GM18511 (cell line): ENCODE measurements at regions not wholly inside any gene's neighbourhood (a gene's known extent, or its start where the extent isn't known, plus 50 kb on each side); places are given as distances from the start of the nearest gene placed in this dataset.

ENCODE experiments used
- ATAC-seq: cut with Tn5 transposase; IDR thresholded peaks from one replicate; pipeline ENCODE4 v1.9.1; 2021; ENCODE audit warnings: mild to moderate bottlenecking, moderate library complexity; ENCODE audit not compliant: unreplicated experiment

DNA sequence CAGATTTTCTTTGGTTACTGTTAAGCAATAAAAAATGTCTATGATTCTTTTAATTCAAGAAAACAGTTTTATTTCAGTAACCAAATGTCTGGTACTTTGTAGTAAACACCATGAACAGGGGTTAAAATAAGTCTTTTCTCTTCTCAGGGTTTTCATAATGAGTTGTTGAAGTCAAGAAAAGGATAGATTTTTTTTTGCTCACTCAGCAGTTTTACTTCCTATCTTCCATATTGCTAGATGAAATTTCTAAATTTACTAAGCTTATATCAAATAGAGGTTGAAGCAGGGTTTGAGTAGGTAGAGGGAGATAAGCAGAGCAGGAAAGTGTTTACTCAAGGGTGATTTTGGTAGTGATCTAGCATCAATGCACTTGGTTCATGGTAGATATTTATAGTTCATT lies 1031.3 kb downstream of the C4orf33 start:
- no peak for ATAC-seq

GRCh38 chr4:130131536-130131935 lies 1035.6 kb downstream of the C4orf33 start:
- ATAC-seq, result no peak

DNA sequence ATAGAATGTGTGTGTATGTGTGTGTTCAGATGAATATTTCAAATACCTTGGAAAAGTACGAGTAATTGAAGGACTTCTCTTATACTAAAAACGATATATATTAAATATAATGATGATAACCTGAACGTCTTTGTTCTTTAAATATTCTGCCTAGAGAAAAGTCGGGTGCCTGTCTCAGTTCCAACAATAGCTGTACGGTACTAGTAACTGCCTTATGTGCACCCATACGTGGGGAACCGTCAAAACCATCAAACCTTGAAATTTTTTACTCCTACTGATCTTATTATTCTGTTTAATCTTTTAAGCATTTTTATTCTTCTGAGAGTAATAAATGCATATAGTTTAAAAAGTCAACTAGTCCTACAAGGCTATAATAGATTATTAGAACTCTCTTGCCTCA lies 1045.7 kb downstream of the C4orf33 start:
- no peak for ATAC-seq

DNA sequence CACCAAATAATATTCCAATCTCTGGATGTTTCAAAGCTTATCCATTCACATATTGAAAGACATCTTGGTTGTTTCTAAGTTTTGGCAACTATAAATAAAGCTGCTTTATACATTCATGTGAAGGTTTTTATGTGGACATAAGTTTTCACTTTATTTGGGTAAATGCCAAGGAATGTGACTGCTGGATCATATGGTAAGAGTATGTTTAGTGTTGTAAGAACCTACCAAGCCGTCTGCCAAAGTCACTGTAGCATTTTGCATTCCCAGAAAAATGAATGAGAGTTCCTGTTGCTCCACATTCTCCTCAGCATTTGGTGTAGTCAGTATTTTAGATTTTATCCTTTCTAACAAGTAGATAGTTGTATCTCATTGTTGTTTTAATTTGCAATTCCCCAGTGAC lies 1047.7 kb downstream of the C4orf33 start:
- ATAC-seq, result no peak

DNA sequence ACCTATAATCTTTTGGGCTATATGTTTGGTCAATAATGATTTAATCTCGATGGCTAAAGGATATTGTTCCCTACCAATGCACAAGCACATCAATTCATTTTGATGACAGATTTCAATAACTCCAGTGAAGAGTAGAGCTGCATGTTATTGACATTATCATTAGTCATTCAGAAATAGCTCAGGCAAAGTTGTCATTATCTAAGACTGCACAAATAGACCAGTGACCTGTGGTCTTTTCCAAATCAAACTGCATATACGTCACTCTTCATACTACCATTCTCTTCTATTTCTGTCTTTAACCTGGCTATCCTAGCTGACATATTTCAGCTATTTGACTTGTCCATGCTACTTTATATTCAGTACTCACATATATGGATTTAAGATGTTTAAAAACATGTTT lies 1050.8 kb downstream of the C4orf33 start:
- ATAC-seq, result no peak

DNA sequence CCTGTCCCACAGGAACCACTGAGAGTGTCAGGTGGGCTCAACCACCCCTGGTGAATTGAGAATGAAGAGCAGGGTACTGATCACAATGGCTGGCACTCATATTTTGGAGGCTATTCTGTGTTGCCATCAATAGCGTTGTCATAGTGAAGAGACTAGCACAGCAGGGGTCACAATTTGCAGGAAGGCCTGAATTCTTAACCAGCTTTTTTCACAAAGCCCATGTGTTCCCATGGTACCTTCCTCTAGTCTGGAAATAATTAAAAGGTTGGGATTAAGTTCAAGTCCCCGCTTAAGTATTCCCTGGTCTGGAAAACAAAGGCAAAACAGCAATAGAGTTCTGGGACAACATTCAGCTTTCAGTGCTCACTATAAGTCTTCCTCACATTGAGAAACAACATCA lies 1051.7 kb downstream of the C4orf33 start:
- no peak for ATAC-seq

GRCh38 chr4:130154901-130155300 lies 1058.9 kb downstream of the C4orf33 start:
- ATAC-seq, result no peak

- no peak for ATAC-seq
Observed at GRCh38 chr4:130163701-130164100, 1067.7 kb downstream of the C4orf33 start.

DNA sequence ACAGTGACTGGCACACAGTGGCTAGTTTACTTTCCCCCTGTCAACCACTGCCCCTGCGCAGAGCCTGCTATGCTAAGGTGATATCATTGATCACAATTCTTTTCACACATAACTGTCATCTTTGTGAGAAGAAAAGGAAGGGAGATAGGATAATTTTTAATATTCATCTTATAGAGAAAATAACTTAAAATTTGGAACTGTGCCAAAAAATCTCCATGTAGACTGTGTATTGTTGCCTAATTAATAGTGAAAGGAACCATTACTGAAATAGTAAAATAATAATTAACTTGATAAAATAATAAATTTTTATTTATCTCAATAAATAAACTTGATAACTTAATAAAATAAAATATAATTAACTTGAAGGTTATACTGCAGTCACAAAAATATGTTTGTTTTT lies 1069.4 kb downstream of the C4orf33 start:
- no peak for ATAC-seq

DNA sequence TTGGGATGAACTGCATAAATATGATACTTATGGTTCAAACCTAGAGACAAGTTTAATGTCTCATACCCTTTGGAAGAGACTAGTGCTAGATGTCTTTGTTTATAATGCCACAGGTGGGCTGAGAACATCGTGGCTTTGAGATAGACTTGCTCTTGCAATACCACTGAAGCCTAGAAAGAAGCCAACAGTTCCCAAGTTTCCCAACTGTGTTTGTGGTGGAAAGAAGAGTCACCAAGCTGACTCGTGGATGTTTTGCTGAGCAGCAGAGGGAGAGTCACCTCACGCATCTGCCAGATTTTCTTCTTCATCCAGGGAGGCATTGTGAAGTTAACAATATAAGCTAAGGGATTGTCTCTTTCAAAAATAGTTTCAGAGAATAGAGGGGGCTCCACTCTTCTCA lies 1076.2 kb downstream of the C4orf33 start:
- ATAC-seq, result no peak

GRCh38 chr4:130178106-130178505 lies 1082.2 kb downstream of the C4orf33 start:
- no peak for ATAC-seq

- no peak for ATAC-seq
Observed at GRCh38 chr4:130183096-130183495, 1087.1 kb downstream of the C4orf33 start.

DNA sequence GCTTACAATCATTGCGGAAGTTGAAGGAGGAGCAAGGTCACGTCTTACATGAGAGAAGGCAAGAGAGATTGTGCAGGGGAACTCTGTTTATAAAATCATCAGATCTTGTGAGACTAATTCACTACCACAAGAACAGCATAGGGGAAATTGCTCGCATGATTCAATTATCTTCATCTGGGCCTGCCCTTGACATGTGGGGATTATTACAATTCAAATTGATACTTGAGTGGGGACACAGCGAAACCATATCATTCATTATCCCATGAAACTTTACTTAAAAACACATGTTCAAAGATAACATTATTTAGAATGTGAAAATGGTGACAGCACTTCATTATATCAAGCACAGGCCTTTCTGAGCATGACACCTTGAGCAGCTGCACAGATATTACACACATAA lies 1087.8 kb downstream of the C4orf33 start:
- no peak for ATAC-seq

DNA sequence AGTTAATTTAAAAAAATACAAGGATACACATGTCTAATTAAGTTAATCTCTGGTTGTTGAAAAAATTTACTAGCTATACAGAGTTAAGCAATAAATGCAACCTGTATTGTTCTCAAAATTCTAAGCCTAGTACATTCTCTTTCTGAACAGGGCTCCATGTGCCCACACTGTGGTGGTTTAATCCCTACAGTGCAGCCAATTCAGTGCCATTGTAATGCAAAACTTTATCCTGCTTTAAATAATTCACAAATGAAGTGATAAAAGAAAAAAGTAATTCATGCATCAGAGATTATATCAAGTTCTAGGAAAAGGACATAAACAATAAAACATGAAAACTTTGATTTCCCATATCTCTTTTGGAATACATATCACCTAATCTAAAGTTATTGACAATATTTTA lies 1089.2 kb downstream of the C4orf33 start:
- no peak for ATAC-seq

DNA sequence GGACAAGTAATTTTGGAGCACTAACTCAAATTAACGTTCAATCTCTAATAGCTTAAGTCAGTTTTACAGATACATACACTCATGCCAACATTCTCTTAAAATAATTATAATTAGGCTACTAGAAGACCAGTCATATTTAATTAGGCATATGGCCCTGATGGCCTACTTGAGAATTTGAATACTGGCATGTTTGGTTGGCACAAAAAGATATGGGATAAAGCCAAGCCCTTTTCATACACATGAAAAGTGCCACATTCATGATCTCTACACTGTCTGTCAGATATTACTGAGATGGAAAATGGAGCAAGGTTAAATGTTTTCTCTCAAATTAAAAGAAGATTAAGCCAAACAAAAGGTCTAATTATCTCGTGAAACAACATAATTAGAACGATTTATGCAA lies 1091.0 kb downstream of the C4orf33 start:
- ATAC-seq, result no peak

DNA sequence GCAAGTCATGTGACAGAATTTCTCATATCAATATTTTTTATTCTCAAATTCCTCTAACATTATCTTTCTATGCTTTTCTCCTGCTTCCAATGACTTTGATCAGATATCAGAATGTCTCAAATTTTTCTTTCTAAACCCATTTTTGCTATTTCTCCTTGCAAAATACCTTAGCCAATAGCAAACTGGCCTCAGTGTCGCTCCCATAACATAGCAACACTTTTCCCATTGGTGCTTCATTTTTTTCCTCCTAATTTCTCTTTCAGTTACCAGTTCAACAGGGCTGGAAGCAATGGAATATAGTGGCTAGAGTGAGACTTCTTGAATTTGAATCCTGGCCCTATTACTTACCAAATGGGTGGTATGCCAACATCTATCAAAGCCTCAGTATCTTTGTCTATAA lies 1091.6 kb downstream of the C4orf33 start:
- ATAC-seq, result no peak

DNA sequence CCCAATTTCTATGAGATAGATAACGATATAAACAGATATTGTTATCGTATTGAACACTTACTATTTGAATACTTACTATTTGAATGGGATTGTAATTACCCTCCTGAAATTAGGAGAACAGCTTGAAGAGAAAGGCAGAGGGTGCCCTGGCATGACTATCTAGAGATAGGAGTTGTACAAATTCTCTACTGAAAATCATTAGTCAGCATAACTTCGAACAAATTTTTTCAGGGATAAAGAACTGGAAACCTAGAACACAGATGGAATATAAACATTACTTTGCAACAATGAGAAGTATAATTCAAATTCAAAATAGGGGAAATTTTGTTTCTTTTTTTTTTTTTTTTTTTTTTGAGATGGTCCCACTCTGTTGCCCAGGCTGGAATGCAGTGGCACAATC lies 1096.8 kb downstream of the C4orf33 start:
- ATAC-seq, result no peak

GRCh38 chr4:130197946-130198345 lies 1102.0 kb downstream of the C4orf33 start:
- ATAC-seq, result no peak

DNA sequence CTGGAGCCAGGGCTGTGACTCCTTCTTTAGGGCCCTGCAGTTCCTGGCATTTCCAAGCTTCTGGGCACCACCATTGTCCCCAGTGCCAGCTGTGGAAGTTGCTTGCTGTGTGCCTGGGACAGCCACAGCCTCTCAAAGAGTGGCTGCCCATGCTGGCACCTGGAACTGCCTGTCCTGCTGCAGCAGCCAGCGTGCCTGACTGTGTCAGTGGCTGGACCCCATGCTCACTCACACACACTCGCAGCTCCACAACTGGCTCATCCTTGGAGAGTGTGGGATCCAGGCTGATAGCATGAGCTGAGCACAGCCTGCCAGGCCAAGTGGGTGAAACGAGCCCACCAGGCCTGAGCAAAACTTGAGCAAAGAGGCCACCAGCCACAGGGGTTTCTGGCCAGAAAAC lies 1107.6 kb downstream of the C4orf33 start:
- no peak for ATAC-seq

GRCh38 chr4:130210864-130211263 lies 1114.9 kb downstream of the C4orf33 start:
- no peak for ATAC-seq

GRCh38 chr4:130214268-130214667 lies 1118.3 kb downstream of the C4orf33 start:
- ATAC-seq, result no peak

GRCh38 chr4:130233377-130234047 lies 1137.6 kb downstream of the C4orf33 start:
- peak; percentile 100 for ATAC-seq

- no peak for ATAC-seq
Observed at GRCh38 chr4:130238121-130238520, 1142.2 kb downstream of the C4orf33 start.
